ENCODE measurements at regions not wholly inside any gene's neighbourhood (a gene's known extent, or its start where the extent isn't known, plus 50 kb on each side); places are given as distances from the start of the nearest gene placed in this dataset.

GRCh38 chr12:19953734-19954133 lies 414.6 kb upstream of the PDE3A start:
- DNase-seq: no peak
- no peaks in the 10 kb centered on the region for H3K36me3 Mint-ChIP-seq (ENCODE audit: unreplicated experiment)
- no peak for TF ChIP-seq CTCF (IDR thresholded peaks at IDR 0.05; ENCODE audit: partially characterized antibody, unreplicated experiment)
- H3K4me1 Mint-ChIP-seq (ENCODE audit: low read depth, unreplicated experiment): no peaks in the 10 kb centered on the region
- peaks cover 1% of the 10 kb centered on the region for H3K9me3 Mint-ChIP-seq (ENCODE audit: unreplicated experiment)
- H3K27me3 Mint-ChIP-seq (ENCODE audit: unreplicated experiment): no peaks in the 10 kb centered on the region
- no peak overlapping the region for H3K27ac Mint-ChIP-seq (ENCODE audit: unreplicated experiment)
- no peak overlapping the region for H3K4me3 Mint-ChIP-seq (ENCODE audit: unreplicated experiment)

- no peak for TF ChIP-seq CTCF (IDR thresholded peaks at IDR 0.05; ENCODE audit: partially characterized antibody, unreplicated experiment)
- H3K27me3 Mint-ChIP-seq (ENCODE audit: unreplicated experiment): no peaks in the 10 kb centered on the region
- no peaks in the 10 kb centered on the region for H3K36me3 Mint-ChIP-seq (ENCODE audit: unreplicated experiment)
- peaks cover 1% of the 10 kb centered on the region for H3K9me3 Mint-ChIP-seq (ENCODE audit: unreplicated experiment)
- no peak for DNase-seq
- no peaks in the 10 kb centered on the region for H3K4me1 Mint-ChIP-seq (ENCODE audit: low read depth, unreplicated experiment)
- no peak overlapping the region for H3K4me3 Mint-ChIP-seq (ENCODE audit: unreplicated experiment)
- H3K27ac Mint-ChIP-seq (ENCODE audit: unreplicated experiment): no peak overlapping the region
These were observed 414.2 kb upstream of the PDE3A start for GRCh38 chr12:19954163-19954562.

GRCh38 chr12:19957308-19958125 lies 410.8 kb upstream of the PDE3A start:
- no peaks in the 10 kb centered on the region for H3K27me3 Mint-ChIP-seq (ENCODE audit: unreplicated experiment)
- no peak overlapping the region for H3K27ac Mint-ChIP-seq (ENCODE audit: unreplicated experiment)
- no peaks in the 10 kb centered on the region for H3K4me1 Mint-ChIP-seq (ENCODE audit: low read depth, unreplicated experiment)
- no peaks in the 10 kb centered on the region for H3K36me3 Mint-ChIP-seq (ENCODE audit: unreplicated experiment)
- no peaks in the 10 kb centered on the region for H3K9me3 Mint-ChIP-seq (ENCODE audit: unreplicated experiment)
- DNase-seq: no peak
- H3K4me3 Mint-ChIP-seq (ENCODE audit: unreplicated experiment): no peak overlapping the region
- TF ChIP-seq CTCF (IDR thresholded peaks at IDR 0.05; ENCODE audit: partially characterized antibody, unreplicated experiment): no peak

GRCh38 chr12:19958389-19958788 lies 409.9 kb upstream of the PDE3A start:
- H3K27me3 Mint-ChIP-seq (ENCODE audit: unreplicated experiment): no peaks in the 10 kb centered on the region
- H3K4me1 Mint-ChIP-seq (ENCODE audit: low read depth, unreplicated experiment): no peaks in the 10 kb centered on the region
- TF ChIP-seq CTCF (IDR thresholded peaks at IDR 0.05; ENCODE audit: partially characterized antibody, unreplicated experiment): no peak
- H3K4me3 Mint-ChIP-seq (ENCODE audit: unreplicated experiment): no peak overlapping the region
- DNase-seq: no peak
- no peaks in the 10 kb centered on the region for H3K36me3 Mint-ChIP-seq (ENCODE audit: unreplicated experiment)
- H3K9me3 Mint-ChIP-seq (ENCODE audit: unreplicated experiment): no peaks in the 10 kb centered on the region
- no peak overlapping the region for H3K27ac Mint-ChIP-seq (ENCODE audit: unreplicated experiment)

- Mint-ChIP-seq H3K36me3 (ENCODE audit: unreplicated experiment) (no peaks in the 10 kb centered on the region), H3K4me1 (ENCODE audit: low read depth, unreplicated experiment) (no peaks in the 10 kb centered on the region), H3K4me3 (ENCODE audit: unreplicated experiment) (no peak overlapping the region), H3K27me3 (ENCODE audit: unreplicated experiment) (no peaks in the 10 kb centered on the region), H3K27ac (ENCODE audit: unreplicated experiment) (no peak overlapping the region), H3K9me3 (ENCODE audit: unreplicated experiment) (no peaks in the 10 kb centered on the region)
- TF ChIP-seq CTCF (IDR thresholded peaks at IDR 0.05; ENCODE audit: partially characterized antibody, unreplicated experiment): no peak
- DNase-seq: no peak
These were observed 409.0 kb upstream of the PDE3A start for GRCh38 chr12:19959353-19959752.
